Activated CD8-positive, alpha-beta memory T cell treated with anti-CD3 and anti-CD28 coated beads for 36 hours (primary cell): ENCODE measurements at regions not wholly inside any gene's neighbourhood (a gene's known extent, or its start where the extent isn't known, plus 50 kb on each side); places are given as distances from the start of the nearest gene placed in this dataset.

ENCODE experiments used
- CTCF ChIA-PET: fragments of 350-600 bp; sonication (Branson Sonifier 250); formaldehyde crosslinking; loops from one replicate; lab custom pipeline; 2021; ENCODE audit warnings: antibody characterized with exemption; lab: Charles Lee
- POLR2A ChIA-PET: fragments of 350-600 bp; sonication (Branson Sonifier 250); formaldehyde crosslinking; loops from one replicate; lab custom pipeline; 2021; ENCODE audit warnings: antibody characterized with exemption; lab: Charles Lee

DNA sequence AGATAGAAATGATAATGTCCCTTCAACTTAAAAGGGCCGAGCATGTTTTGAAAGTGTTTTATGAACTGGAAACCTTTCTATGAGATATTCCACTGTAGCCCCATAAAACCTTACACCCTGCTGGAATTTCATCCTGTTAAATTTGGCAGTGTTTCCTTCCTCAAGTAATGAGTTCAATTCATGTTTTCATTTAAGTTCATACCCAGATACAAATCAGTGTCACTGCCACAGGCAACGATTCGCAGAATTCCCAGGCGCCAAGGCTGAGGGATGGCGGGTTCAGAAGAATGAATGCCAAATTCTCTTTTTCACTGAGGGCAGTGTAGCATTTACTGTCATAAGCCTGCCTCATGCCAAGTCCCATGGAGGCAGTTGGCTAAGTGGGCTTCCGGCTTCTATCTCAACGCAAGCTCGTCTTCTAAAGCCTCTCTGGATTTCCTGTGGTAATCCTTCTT lies 511.8 kb upstream of the ID4 start:
- CTCF ChIA-PET, result no interaction called here
- POLR2A ChIA-PET, result interaction anchor here (0.6 kb wide), 1 partner anchor 1575 kb away, joined by 5 read pairs; no protein-coding TSS in a partner anchor

DNA sequence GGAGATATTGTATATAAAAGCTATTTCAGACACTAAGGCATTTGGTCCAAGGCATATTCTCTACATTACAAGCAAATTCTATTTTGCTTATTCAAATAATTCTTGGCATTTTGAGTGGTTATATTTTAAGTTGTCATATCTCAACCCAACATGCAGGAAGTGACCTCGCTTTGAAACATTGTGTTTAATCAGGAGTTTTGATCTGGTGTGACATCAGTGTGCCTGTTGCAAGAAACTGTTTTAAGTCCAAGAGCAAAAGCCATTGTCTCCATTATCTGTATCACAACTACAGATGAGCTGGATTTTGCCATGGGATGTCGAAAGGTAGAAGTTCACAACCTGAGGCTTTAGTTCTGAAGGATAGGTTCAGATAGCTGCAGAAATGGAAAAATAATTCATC lies 509.9 kb upstream of the ID4 start:
- ChIA-PET CTCF (no interaction called here), POLR2A (no interaction called here)

DNA sequence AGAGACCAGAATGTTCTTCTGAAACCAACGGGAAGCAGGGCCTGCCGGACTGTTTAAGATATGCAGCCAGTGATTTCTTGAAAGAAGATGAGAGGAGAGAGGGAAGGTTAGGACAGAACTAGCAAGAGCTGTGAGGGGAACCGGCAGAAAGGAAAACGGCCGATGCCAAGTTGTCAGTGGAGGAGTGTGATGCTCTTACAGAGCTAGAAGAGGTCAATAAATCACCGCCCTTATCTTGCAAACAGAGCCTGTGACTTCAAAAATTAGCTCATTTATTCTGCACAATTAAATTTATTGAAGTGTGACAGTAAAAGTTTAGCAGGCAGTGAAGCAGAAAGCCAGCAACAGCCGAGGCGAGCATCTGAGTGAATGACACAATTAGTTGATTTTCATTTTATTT lies 509.5 kb upstream of the ID4 start:
- ChIA-PET CTCF (interaction anchor here (0.7 kb wide), 1 partner anchor 485 kb away, joined by 3 read pairs; no protein-coding TSS in a partner anchor), POLR2A (no interaction called here)

DNA sequence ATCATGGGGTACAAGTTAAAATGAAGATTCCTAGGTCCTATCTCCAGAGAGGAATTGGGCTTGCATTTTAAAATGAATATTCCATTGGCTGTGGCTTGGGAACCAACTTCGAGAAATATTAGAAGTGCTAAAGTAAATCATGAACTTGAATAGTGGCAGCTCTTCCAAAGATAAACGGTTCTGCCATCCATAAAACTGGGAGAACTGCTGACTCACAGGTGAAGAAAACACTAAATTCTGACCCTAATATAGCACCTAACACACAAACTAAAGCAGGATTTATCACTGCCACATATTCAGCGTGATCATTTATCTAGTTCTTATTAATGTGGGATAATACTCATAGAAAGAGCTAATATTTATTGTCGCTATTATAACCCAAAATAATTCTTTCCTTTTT lies 508.1 kb upstream of the ID4 start:
- POLR2A ChIA-PET, result no interaction called here
- CTCF ChIA-PET, result no interaction called here

DNA sequence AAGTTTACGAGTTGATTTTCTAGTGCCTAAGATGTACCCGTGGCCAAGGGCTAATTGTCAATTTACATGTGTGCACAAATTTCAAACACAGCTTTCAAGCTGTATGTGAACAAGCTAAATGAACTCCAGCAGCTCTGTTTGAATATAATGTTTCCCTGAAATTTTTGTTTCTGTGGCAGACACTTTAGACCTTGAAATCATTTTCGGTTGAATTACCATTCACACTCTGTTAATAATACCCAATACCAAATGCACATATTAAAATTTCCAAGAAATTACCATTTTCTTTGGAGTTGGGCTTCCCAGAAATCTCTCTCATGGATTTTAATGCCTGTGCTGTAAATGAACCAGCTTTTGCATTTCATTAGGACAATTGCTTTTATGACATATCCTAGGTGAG lies 506.1 kb upstream of the ID4 start:
- ChIA-PET CTCF (no interaction called here), POLR2A (no interaction called here)

DNA sequence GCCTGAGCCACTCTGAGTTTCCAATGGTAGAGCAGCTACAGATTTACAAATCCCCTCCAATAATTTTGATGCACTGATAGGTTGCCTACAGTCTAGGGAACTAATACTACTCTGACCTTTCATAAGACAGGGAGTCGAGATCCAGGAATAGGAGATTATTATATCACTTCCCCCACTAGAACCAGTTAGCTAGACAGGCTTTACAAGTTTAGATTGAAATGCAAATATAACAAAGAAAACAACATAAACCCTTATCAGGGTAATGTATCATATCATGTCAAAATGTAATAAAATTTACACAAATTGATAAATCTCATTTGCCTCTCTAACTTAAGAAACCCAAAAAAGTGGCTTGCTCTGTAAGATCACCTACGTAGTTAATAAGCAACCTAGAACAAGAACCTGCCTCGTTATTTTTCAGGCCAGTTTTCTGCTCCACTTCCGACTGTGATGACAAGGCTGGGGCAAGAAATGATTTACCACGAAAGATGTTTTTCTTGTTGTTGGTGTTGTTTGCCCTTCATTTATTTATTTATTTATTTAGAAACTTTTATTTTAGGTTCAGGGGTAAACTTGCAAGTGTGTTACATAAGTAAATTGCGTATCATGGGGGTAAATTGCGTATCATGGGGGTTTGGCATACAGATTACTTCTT lies 504.2 kb upstream of the ID4 start:
- ChIA-PET POLR2A (no interaction called here), CTCF (no interaction called here)

DNA sequence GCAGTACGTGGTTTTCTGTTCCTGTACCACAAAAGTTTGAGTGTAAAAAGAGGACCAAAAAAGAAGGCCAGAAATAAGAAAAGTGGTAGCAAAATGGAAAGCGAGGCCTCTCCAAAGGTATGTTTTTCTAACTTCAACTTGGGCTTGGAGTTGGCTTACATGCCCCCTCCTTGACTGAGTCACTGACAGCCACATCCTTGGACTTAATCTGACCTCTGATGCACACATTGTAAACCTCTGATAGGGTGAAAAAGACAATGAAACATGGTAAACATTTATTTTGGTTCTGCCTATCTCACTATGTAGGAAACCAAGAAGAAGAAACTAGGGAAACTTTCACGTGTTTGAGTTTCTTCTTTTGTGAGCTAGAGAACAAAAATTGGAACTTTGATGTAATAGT lies 503.2 kb upstream of the ID4 start:
- CTCF ChIA-PET, result no interaction called here

DNA sequence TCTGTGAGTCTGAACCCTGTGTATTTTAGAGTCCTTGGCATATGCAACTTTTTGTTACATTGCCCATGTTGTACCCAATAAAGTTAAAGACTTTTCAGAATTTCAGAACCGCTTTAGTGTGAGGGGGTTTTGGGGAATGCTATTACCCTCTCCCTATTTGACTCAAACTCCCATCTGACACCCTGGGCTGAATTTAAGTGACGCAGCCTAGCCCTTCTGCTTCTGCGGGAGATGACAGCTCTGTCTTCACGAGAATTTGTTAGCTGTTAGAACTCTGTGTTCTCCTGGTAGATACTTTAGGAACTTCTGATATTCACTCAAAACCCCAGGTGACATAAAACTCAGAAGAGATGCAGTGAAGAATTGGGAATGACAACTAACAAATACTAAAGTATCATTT lies 500.6 kb upstream of the ID4 start:
- ChIA-PET CTCF (no interaction called here), POLR2A (no interaction called here)

More for the DNA sequence above, 503.2 kb upstream of the ID4 start:
- POLR2A ChIA-PET, result no interaction called here

DNA sequence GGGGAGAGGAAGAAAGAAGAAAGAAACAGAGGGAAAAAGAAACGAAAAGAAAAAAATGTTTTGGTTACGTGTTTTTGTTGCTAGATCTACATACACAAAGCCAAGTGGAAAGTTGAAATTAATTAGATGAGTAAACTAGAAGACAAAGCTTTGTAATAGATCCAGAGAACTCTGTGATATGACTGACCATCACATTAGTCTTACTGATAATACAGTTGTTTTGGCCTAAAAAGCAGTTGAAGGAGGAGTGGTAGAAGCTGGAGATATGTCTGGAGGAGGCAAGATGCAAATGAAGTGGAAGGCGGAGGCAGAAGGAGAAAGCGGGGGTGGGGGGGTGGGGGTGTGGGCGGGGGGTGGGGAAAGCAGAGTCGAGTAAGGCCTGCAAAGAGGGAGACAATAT lies 500.1 kb upstream of the ID4 start:
- POLR2A ChIA-PET, result no interaction called here

DNA sequence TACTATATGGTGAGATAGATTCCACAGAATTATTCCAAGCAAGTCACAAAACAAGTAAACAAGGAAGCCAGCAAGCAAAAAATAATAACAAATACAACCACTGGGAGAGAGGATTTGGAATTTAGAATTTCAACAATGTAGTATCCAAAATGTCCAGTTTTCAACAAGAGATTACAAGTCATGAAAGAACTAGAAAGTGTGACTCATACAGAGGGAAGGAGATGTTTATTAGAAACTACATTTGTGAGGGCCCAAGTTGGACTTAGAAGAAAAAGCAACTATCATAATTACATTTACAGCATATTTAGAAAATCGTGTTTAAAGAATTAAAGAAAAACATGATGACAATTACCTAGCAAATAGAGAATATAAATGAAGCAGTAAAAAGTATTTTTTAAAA lies 494.6 kb upstream of the ID4 start:
- CTCF ChIA-PET, result interaction anchor here (0.7 kb wide), 1 partner anchor 394 kb away, joined by 3 read pairs; no protein-coding TSS in a partner anchor
- POLR2A ChIA-PET, result no interaction called here

More for the DNA sequence above, 500.1 kb upstream of the ID4 start:
- CTCF ChIA-PET, result no interaction called here

DNA sequence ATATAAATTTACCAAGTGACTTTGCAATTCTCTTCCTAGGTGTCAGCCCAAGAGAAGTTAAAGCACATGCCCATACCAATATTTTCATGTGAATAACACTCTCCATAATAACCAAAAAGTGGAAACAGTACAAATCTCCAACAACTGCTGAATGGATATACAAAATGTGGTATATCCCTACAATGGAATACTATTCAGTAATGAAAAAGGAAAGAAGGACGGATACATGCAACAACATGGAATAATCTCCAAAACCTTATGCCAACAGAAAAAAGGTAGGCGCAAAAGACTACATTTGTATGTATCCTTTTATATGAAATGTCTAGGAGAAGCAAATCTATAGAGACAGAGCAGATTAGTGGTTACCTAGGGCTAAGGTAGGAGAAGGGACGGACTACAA lies 487.7 kb upstream of the ID4 start:
- ChIA-PET CTCF (no interaction called here), POLR2A (no interaction called here)

DNA sequence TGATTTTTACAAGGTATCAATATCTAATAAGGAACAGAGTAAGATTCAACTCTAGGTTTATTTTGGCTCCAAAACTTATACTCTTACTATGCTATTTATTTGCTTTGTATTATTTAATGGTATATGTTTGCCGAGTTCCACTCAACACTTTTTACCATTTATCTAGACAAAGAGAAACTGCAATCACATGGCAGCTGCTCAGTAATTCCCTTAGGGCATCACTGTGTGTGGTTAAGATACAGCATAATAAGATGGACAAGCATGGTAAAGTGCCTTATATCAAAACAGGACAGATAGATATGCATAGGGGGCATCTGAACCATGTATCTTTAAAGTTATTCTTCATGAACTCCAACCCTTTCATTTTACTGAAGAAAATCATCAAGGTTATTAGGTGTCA lies 483.0 kb upstream of the ID4 start:
- POLR2A ChIA-PET, result no interaction called here
- CTCF ChIA-PET, result no interaction called here

DNA sequence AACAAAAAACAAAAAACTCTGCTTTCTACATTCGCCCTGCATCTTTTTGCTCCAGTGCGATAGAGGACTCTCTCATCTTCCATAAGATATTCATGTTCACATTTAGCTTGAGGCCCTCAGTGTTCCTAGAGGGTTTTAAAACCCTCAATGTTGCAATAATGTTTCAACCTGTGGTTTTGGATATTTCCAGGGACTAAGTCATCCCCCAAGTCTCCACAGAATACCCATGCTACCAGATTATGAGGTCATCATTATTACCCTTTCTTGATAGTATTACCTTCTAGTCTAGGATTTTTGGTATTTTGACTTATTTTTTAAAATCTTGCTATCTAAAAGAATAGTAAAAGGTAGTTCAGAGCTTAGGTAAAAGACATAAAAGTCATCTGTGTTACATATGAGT lies 480.5 kb upstream of the ID4 start:
- POLR2A ChIA-PET, result no interaction called here

DNA sequence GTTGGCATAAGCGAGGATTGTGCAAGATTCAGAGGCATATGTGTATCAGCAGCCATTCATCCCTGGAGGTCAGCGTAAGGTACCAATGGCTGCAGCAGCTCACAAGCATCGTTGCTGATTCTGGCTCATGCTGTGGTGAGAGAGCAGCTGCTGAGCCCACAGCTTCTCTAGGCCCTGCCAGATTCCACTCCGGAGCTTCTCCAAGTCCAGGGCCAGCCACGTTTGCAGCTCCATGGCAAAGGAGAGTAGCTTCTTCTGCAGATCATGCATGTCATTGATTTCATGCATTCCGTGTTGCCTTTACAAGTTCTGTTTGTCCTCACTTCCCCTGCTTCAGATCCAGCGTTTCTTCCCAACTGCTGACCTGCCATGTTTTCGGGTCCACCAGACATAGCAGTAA lies 474.8 kb upstream of the ID4 start:
- CTCF ChIA-PET, result no interaction called here
- POLR2A ChIA-PET, result no interaction called here

More for the DNA sequence above, 480.5 kb upstream of the ID4 start:
- CTCF ChIA-PET, result no interaction called here

DNA sequence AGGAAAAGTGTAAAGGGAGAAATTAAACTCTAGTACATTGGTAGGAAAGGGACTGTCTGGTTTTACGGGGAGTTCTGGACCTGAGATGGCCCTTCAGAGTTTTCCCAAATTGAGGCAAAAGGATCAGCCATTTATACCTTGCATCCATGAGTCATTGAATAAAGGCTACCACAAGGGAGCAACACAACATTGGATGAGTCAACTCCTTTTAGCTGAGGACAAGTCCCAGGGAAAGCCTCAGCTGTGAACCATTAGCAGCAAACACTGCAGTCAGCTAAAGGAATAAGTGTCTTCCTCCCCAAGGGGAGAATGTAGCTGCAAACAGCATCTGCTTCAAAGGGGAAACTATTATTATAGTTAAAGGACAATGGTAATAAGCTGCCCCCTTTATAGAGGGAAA lies 468.7 kb upstream of the ID4 start:
- CTCF ChIA-PET, result no interaction called here
- POLR2A ChIA-PET, result no interaction called here

DNA sequence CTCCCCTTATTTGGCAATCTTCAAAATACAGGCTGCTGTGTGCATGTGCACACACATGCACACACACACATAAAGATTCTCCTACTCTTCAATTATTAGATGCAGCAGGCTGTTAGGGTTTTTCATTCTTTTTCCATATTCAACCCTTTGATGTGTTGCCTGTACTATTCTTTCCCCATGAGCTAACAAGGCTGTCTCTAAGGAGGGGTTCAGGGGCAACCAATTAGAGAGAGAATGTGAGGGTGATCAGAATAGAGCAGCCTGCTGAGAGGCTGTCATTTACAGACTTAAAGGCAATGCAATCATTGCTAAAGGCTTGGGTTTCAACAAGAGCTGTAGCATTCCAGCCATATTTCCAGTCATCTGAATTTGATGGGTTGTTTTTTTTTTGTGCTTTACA lies 467.4 kb upstream of the ID4 start:
- POLR2A ChIA-PET, result no interaction called here
- CTCF ChIA-PET, result no interaction called here

DNA sequence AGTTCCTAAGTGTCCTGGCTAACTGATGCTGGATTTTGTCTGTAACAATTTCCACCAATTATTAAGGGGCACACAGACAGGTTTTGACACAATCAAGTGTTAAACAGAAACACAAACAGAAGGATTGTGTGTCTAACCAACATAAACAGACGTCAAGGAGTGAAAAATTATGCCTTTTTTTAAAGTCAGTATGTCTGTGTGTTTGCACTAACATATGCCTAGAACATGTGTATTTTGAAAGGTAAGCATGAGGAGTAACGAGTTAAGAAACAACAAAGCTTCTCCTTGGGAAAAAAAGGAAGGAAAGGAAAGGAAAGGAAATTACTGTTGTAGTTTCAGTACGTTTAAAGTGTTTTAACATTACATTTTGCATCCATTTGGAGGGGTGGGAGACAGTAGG lies 466.3 kb upstream of the ID4 start:
- ChIA-PET POLR2A (no interaction called here), CTCF (no interaction called here)

DNA sequence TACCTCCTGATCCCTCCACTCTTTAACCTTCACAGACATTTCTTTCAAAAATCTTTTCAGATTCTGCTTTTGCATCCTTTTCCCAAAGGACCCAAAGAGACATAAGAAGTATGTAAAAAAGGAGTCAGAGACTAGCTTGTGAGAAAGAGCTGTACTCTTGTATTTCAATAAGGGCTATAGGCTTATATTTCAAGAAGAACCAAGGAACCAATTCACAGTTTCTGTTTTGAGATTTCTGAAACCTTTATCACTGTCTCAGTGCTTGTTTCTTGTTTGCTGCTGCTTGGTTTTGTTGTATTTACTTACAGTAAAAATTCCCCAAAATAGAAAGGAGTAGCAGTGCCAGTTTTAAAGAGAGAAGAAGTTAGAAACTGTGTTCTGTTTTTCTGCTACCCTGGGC lies 461.6 kb upstream of the ID4 start:
- CTCF ChIA-PET, result no interaction called here
- POLR2A ChIA-PET, result no interaction called here

DNA sequence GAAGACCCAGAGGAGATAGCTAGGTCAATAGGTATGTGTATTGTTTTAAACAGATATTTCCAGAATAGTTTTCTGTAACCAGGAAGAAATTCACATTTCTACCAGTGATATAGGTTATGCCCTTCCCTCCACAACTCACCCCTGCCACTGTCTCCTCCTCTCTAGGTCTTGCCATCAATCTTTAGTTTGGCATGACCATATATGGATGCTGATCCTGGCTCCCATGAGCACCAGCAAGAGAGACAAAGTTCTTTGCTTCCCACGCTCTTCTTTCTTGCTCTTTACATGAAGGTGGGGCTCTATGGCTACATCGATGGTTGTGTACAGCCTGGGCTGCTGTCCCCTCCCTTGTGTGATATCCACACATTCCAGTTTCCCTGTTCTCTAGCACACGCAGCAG lies 459.4 kb upstream of the ID4 start:
- CTCF ChIA-PET, result no interaction called here
- POLR2A ChIA-PET, result no interaction called here

DNA sequence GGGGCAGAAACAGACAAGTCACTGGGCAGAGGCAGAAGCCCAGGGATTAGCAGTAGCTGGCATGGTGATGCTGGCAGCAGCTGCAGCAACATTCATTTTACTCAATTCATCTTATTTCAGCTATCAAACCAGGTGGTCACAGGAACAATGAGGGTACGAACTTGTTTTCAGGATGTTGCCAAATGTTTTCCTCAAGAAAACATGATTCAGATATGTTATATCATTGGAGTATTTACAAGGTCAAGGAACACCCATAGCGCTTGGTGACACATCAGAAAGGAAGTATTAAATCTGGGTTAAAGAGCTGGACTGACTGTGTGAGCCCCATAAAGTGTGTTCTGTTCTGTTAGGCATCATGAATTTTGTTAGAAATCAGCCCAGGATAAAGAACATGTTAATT lies 456.9 kb upstream of the ID4 start:
- POLR2A ChIA-PET, result no interaction called here
- CTCF ChIA-PET, result no interaction called here

DNA sequence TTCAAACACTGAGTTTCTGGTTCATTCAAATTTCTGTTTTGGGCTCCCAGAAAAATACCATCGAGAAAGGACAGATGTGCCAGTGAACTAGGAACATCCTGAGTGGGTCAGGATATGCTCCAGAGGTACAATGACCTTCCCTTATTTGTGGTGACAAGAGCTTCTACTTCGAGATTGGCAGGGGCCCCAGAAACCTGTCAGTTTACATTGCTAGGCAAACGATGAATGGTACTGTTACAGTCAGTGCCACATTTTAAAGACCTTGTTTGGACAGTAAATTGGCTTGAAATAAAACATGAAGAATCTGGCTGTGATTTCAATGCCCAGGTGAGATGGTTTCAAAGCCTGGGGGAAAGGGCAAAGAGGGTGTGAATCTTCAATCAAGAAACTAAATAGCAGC lies 454.5 kb upstream of the ID4 start:
- POLR2A ChIA-PET, result no interaction called here
- CTCF ChIA-PET, result no interaction called here

DNA sequence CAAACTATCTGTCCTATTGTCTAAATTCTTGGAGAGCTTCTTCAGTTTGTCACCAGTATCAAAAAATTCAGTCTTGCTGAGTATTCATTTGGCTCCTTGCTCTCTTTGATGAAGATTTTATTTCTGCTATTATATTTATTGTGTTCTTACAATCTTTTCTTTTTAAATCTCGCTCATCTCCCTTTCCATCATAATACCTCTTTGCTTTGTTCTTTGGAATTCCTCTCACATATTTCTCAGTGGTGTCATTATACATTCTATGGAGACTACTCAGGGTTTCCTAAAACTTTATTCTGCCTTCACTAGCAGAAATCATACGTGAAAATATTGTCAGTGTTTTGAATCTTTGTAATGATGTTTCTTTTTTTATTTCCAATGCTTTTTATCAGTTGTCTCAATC lies 445.2 kb upstream of the ID4 start:
- CTCF ChIA-PET, result no interaction called here
- POLR2A ChIA-PET, result no interaction called here
